Endodermal cell (in vitro differentiated cells): ENCODE measurements at regions not wholly inside any gene's neighbourhood (a gene's known extent, or its start where the extent isn't known, plus 50 kb on each side); places are given as distances from the start of the nearest gene placed in this dataset.
A peak's percentile ranks its signal among the peaks of the same experiment; 100 is the strongest.
"Not testable (repeated sequence)": the region's sequence is repeated elsewhere in the genome, so short reads cannot be mapped to it uniquely, and the experiment has no call there.

Source experiments
- DNase-seq: peaks from one replicate; pipeline ENCODE4 v3.0.0-alpha.2; 2017
- H3K27ac ChIP-seq: 2 replicates; pipeline ENCODE4 v1.5.1; 2013; ENCODE audit warnings: mild to moderate bottlenecking, low read depth, low read length, moderate library complexity
- H3K27me3 ChIP-seq: 2 replicates; pipeline ENCODE4 v1.6.1; 2013; ENCODE audit warnings: mild to moderate bottlenecking, low read length, moderate library complexity; ENCODE audit not compliant: insufficient read depth, control insufficient read depth, poor library complexity, severe bottlenecking
- H3K36me3 ChIP-seq: 2 replicates; pipeline ENCODE4 v1.7.0; 2013; ENCODE audit warnings: mild to moderate bottlenecking, low read length, moderate library complexity; ENCODE audit not compliant: control insufficient read depth, insufficient read depth
- H3K4me1 ChIP-seq: one replicate; pipeline ENCODE4 v1.7.0; 2013; ENCODE audit warnings: low read length; ENCODE audit not compliant: control insufficient read depth, insufficient read depth
- H3K4me3 ChIP-seq: 2 replicates; pipeline ENCODE4 v1.5.1; 2013; ENCODE audit warnings: mild to moderate bottlenecking, low read length, moderate library complexity
- H3K9ac ChIP-seq: 2 replicates; pipeline ENCODE4 v1.6.1; 2013; ENCODE audit warnings: mild to moderate bottlenecking, low read length, moderate library complexity; ENCODE audit not compliant: poor library complexity, severe bottlenecking; ENCODE audit errors: extremely low read depth
- H3K9me3 ChIP-seq: 2 replicates; pipeline ENCODE4 v1.6.1; 2013; ENCODE audit warnings: mild to moderate bottlenecking, low read length, moderate library complexity; ENCODE audit not compliant: control insufficient read depth
- H3K27ac Mint-ChIP-seq: 2 replicates; pipeline ENCODE4 v1.8.0; 2020; ENCODE audit warnings: mixed read lengths
- H3K27me3 Mint-ChIP-seq: 2 replicates; pipeline ENCODE4 v1.8.0; 2021; ENCODE audit warnings: mild to moderate bottlenecking, mixed read lengths; ENCODE audit not compliant: insufficient read depth
- H3K36me3 Mint-ChIP-seq: 2 replicates; pipeline ENCODE4 v1.8.0; 2020; ENCODE audit warnings: low read depth, mixed read lengths
- H3K4me1 Mint-ChIP-seq: 2 replicates; pipeline ENCODE4 v1.8.0; 2020; ENCODE audit warnings: mixed read lengths
- H3K4me3 Mint-ChIP-seq: 2 replicates; pipeline ENCODE4 v1.8.0; 2020; ENCODE audit warnings: mild to moderate bottlenecking, moderate library complexity, mixed read lengths
- H3K9me3 Mint-ChIP-seq: 2 replicates; pipeline ENCODE4 v1.8.0; 2020; ENCODE audit warnings: mild to moderate bottlenecking, mixed read lengths
- WGBS, 2 experiments: methylation state at CpG; one replicate each; pipeline versions ENCODE4 v1.1.5 to v1.1.7; 2013; ENCODE audit warnings: missing lambda C conversion rate in 2 of 2, mixed read lengths in 1 of 2; ENCODE audit not compliant: insufficient coverage in 1 of 2, insufficient read length in 1 of 2; 5-methylcytosine and 5-hydroxymethylcytosine counted together

DNA sequence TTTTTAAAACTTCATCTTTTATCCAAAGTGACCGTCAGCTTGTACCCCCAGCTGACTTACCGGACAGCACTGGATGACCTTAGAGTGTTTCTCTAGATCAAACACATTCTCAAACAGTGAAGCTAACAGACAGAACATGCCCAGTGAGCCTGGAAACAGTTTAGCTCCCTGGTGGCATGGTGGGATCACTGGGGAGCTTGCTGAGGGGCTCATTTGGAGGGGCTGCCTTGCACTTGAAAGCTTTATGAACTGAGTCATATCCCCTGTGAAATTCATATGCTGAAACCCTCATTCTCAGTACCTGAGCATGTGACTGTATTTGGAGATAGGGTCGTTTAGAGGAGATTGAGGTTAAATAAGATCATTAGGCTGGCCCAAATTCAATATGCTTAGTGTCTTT is 2913.2 kb downstream of the RPIA start:
- not testable (repeated sequence) for H3K9me3 ChIP-seq, H3K27ac Mint-ChIP-seq, H3K4me1 Mint-ChIP-seq, H3K27me3 ChIP-seq, H3K27me3 Mint-ChIP-seq, H3K4me3 Mint-ChIP-seq, H3K36me3 ChIP-seq, H3K9ac ChIP-seq, H3K4me1 ChIP-seq, DNase-seq, H3K27ac ChIP-seq, H3K36me3 Mint-ChIP-seq, H3K4me3 ChIP-seq
- H3K9me3 Mint-ChIP-seq: peaks cover 22% of the 10 kb centered on the region
- WGBS, 2 experiments: 77% methylated on average over 2 of the region's 3 CpGs; no CpG with 5 or more reads in 1 of the 2 experiments

DNA sequence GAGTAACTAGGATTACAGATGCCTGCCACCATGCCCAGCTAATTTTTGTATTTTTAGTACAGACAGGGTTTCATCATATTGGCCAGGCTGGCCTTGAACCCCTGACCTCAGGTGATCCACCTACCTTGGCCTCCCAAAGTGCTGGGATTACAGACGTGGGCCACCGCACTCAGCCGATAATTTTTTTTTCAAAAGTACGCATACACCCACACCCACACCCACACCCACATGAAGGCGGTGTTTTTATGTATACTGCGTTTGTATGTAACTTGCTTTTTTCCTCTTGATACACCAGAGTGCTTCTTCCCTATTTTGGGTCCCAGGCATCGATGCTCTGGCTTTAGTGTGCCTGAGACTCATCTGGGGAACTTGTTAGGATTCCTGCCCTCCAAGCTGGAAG is 2932.3 kb downstream of the RPIA start:
- H3K4me3 Mint-ChIP-seq, H3K36me3 Mint-ChIP-seq, H3K9me3 ChIP-seq, H3K27ac Mint-ChIP-seq, H3K4me1 ChIP-seq, H3K9me3 Mint-ChIP-seq, H3K27me3 Mint-ChIP-seq, H3K4me1 Mint-ChIP-seq, H3K36me3 ChIP-seq, H3K4me3 ChIP-seq, H3K9ac ChIP-seq, H3K27me3 ChIP-seq, DNase-seq, H3K27ac ChIP-seq: not testable (repeated sequence)
- 92% methylated on average over 4 of the region's 7 CpGs; no CpG with 5 or more reads in 1 of the 2 experiments for WGBS, 2 experiments

DNA sequence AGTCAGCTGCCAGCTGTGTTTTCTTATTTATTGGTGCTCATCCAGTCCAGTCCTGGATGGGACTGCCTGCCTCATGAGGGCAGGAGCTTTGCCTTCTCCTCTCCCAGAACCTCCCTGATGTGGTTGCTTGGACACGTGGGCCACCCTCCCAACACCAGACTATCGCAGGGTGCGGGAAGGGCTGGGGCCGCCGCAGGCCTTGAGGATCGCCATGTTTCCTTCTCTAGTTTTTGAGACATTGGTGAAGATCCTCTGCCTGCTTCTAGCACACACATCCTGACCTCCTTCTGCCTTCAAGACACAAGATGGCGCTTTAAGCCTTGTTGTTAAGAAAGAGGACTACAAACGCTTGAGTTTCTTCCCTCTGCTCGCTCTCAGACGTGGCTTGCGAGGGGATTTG is 2937.0 kb downstream of the RPIA start:
- H3K36me3 ChIP-seq, DNase-seq, H3K4me1 ChIP-seq, H3K27ac ChIP-seq, H3K27ac Mint-ChIP-seq, H3K4me1 Mint-ChIP-seq, H3K4me3 Mint-ChIP-seq, H3K27me3 Mint-ChIP-seq, H3K9ac ChIP-seq, H3K36me3 Mint-ChIP-seq, H3K9me3 ChIP-seq, H3K4me3 ChIP-seq, H3K9me3 Mint-ChIP-seq, H3K27me3 ChIP-seq: not testable (repeated sequence)
- no CpG with 5 or more reads among the region's 11 CpGs for WGBS, 2 experiments

DNA sequence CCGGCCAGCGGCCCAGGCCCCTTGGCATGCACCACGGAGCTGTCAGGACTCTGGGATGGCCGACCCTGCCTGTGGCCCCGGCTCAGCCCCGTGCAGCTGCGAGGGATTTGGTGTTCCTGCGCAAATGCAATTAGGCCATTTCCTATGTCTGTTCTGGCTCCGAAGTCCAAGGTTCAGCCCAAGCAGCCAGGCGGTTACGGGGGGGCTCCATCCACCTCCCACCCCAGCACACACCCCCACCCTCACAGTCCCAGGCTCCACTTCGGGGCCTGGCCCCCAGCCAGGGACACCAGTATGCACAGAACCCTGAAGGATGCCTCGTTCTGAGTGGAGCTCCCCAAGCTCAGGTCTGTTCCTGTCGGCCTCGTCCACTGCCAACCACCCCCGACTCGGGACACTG is 2965.7 kb downstream of the RPIA start:
- H3K27ac ChIP-seq, H3K9me3 ChIP-seq, H3K4me3 Mint-ChIP-seq, H3K9me3 Mint-ChIP-seq, H3K36me3 ChIP-seq, H3K4me1 Mint-ChIP-seq, H3K27me3 Mint-ChIP-seq, H3K36me3 Mint-ChIP-seq, H3K27ac Mint-ChIP-seq, H3K27me3 ChIP-seq, H3K4me3 ChIP-seq, H3K9ac ChIP-seq, H3K4me1 ChIP-seq, DNase-seq: not testable (repeated sequence)
- WGBS, 2 experiments: 81% methylated on average over 3 of the region's 17 CpGs; no CpG with 5 or more reads in 1 of the 2 experiments

DNA sequence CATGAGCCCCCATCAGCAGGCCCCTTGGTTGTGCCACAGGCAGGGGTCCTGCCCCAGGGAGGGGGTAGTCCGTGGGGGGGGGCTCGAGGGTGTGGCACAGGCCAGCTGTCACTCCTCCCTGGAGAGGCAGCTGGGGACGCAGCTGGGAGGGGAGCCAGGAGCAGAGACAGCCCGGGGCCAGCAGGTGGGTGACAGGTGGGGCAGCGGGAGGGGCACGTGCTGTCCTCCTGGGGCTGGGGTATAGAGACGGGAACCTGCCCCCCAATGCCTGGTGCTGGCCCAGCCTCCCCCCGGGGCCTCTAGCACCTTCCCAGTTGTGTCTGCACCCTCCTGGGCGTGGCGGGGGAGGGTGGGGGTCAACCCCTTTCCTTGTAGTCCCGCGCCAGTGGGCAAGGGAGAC is 2966.9 kb downstream of the RPIA start:
- WGBS, 2 experiments: 63% methylated on average over 7 of the region's 12 CpGs; no CpG with 5 or more reads in 1 of the 2 experiments

DNA sequence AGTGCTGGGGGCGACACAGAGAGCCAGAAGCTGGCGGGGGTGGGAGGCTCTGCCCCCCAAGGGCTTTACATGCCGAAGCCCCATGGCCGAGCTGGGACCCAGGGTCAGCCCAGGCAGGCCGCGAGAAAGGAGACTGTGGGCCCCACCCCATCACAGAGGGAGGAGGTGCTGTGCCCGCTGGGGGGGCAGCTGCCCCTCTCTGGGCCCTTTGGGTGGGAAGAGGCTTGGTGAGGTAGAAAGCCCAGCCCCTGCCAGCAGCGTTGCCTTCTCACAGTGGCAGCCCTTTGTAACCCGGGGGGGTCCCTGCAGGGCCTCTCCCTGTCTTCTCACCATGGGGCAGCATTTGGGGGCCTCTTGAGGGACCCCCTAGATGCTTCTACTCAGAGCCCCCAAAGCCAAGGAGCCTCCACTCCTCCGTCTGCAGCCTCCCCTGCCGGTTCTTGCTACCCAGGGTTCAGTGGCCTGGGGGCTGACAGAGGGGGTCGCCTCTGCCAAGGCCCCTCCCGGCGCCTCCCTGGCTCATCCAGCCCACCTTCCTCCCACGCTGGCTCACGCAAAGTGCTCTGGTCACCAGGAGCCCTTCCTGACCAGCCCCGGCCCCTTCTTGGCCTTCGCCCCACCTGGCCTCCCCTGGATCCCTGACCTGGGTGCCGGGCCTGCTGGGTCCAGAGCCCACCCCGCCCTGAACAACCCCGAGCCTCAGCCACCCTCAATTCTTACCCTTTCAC is 2967.9 kb downstream of the RPIA start:
- not testable (repeated sequence) for H3K4me3 ChIP-seq, DNase-seq, H3K27me3 ChIP-seq, H3K4me1 Mint-ChIP-seq, H3K9ac ChIP-seq, H3K9me3 ChIP-seq, H3K36me3 ChIP-seq, H3K9me3 Mint-ChIP-seq, H3K36me3 Mint-ChIP-seq, H3K27ac ChIP-seq, H3K27me3 Mint-ChIP-seq, H3K4me1 ChIP-seq, H3K27ac Mint-ChIP-seq
- WGBS, 2 experiments: 65% methylated on average over 6 of the region's 21 CpGs; no CpG with 5 or more reads in 1 of the 2 experiments
- peak overlapping the region; percentile 54 for H3K4me3 Mint-ChIP-seq

More for the DNA sequence above, 2966.9 kb downstream of the RPIA start:
- H3K4me1 ChIP-seq, H3K27ac Mint-ChIP-seq, H3K27ac ChIP-seq, H3K9me3 Mint-ChIP-seq, H3K4me1 Mint-ChIP-seq, H3K36me3 ChIP-seq, H3K9me3 ChIP-seq, H3K4me3 ChIP-seq, H3K36me3 Mint-ChIP-seq, H3K27me3 Mint-ChIP-seq, H3K9ac ChIP-seq, H3K27me3 ChIP-seq, H3K4me3 Mint-ChIP-seq, DNase-seq: not testable (repeated sequence)

DNA sequence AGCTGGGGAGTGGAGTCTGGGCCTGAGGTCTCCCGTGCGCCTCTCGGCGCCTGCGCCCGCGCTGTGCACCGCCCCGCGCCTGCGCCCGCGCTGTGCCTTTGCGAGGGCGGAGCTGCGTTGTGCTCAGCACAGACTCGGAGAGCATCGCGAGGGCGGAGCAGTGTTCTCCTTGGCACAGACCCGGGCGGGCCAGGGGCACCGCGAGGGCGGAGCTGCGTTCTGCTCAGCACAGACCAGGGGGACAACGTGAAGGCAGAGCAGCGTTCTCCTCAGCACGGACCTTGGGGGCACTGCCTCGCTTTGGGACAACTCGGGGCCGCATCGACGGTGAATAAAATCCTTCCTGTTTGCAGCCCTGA is 2968.4 kb downstream of the RPIA start:
- H3K4me3 Mint-ChIP-seq: peak overlapping the region; percentile 54
- H3K27ac ChIP-seq, H3K9me3 ChIP-seq, H3K27me3 ChIP-seq, H3K4me1 Mint-ChIP-seq, H3K27ac Mint-ChIP-seq, H3K36me3 ChIP-seq, DNase-seq, H3K4me1 ChIP-seq, H3K9me3 Mint-ChIP-seq, H3K27me3 Mint-ChIP-seq, H3K9ac ChIP-seq, H3K36me3 Mint-ChIP-seq: not testable (repeated sequence)
- H3K4me3 ChIP-seq: peak overlapping the region; percentile 64
- WGBS, 2 experiments: 0% methylated on average over 13 of the region's 34 CpGs; no CpG with 5 or more reads in 1 of the 2 experiments
